ENCODE measurements at regions not wholly inside any gene's neighbourhood (a gene's known extent, or its start where the extent isn't known, plus 50 kb on each side); places are given as distances from the start of the nearest gene placed in this dataset.

DNA sequence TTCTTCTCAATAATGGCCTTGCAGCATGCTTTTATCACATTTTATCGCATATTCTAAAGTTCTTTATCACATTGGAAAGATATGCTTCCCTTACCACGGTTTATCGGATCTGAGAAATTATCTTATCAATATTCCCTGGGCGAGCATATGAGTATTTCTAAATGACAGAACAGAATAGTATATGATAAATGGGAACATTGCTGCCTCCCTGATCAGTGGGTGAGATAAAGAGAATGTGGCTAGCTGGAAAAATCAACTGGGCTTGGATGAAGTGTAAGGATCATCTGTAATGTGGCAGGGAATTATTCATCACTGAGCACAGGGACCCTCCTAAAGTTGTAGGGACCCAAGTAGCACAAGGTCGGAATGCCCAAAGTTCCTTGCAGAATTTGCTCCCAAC is 667.4 kb upstream of the NRP1 start:
- H3K4me3 ChIP-seq = no peak overlapping the region
- no peak overlapping the region for H3K27ac ChIP-seq
- no peaks in the 10 kb centered on the region for H3K36me3 ChIP-seq
- no peaks in the 10 kb centered on the region for H3K27me3 ChIP-seq
- TF ChIP-seq, protein P1, sequence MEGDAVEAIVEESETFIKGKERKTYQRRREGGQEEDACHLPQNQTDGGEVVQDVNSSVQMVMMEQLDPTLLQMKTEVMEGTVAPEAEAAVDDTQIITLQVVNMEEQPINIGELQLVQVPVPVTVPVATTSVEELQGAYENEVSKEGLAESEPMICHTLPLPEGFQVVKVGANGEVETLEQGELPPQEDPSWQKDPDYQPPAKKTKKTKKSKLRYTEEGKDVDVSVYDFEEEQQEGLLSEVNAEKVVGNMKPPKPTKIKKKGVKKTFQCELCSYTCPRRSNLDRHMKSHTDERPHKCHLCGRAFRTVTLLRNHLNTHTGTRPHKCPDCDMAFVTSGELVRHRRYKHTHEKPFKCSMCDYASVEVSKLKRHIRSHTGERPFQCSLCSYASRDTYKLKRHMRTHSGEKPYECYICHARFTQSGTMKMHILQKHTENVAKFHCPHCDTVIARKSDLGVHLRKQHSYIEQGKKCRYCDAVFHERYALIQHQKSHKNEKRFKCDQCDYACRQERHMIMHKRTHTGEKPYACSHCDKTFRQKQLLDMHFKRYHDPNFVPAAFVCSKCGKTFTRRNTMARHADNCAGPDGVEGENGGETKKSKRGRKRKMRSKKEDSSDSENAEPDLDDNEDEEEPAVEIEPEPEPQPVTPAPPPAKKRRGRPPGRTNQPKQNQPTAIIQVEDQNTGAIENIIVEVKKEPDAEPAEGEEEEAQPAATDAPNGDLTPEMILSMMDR (IDR thresholded peaks at IDR 0.05) = no peak
- H3K9me3 ChIP-seq = no peaks in the 10 kb centered on the region
- no peaks in the 10 kb centered on the region for H3K4me1 ChIP-seq
- intact Hi-C loops (cut with DNase I) = no loop called here
- DNase-seq (ENCODE audit: low spot score in 2 of 2) = no peak

DNA sequence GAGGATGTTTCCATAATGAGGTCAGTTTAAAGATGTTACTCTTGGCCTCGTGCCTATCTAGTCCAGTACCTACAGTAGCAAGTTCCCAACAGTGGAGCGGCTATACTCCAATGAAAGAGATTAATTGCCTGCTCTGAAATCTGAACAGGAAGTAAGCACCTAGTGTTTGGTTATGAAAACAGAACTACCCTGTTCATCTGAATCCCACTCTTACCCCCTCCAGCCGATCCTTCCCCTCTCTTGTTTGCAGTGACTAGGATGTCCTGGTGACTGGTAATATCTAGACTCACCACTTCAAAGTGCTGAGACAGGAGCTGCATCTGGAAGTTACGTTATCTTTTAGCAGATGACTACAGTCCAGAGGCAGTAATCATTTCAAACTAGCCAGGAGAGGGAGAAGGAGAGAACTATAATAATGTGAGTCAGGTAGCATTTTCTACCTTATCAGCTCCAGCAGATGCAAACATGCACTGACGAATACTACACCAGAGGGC is 666.7 kb upstream of the NRP1 start:
- TF ChIP-seq, protein P1 (IDR thresholded peaks at IDR 0.05) = no peak
- H3K4me1 ChIP-seq = no peaks in the 10 kb centered on the region
- no peak overlapping the region for H3K4me3 ChIP-seq
- intact Hi-C loops (cut with DNase I) = no loop called here
- H3K36me3 ChIP-seq = no peaks in the 10 kb centered on the region
- no peaks in the 10 kb centered on the region for H3K9me3 ChIP-seq
- no peak overlapping the region for H3K27ac ChIP-seq
- H3K27me3 ChIP-seq = no peaks in the 10 kb centered on the region
- DNase-seq (ENCODE audit: low spot score in 2 of 2) = no peak

DNA sequence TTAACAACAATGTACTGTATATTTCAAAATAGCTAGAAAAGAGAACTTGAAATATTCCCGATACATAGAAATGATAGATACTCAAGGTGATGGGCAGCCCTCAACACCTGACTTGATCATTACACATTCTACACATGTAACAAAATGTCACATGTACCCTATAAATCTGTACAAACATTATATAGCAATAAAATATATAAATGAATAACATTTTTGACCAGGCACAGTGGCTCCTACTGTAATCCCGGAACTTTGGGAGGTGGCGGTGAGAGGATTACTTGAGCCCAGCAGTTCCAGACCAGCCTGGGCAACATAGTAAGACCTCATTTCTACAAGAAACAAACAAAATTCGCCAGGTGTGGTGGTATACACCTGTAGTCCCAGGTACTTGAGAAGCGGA is 659.5 kb upstream of the NRP1 start:
- intact Hi-C loops (cut with DNase I) = no loop called here
- TF ChIP-seq, protein P1 (IDR thresholded peaks at IDR 0.05) = no peak
- Histone ChIP-seq H3K4me1 (no peaks in the 10 kb centered on the region), H3K36me3 (no peaks in the 10 kb centered on the region), H3K4me3 (no peak overlapping the region), H3K27me3 (no peaks in the 10 kb centered on the region), H3K27ac (no peak overlapping the region), H3K9me3 (no peaks in the 10 kb centered on the region)
- no peak for DNase-seq (ENCODE audit: low spot score in 2 of 2)

DNA sequence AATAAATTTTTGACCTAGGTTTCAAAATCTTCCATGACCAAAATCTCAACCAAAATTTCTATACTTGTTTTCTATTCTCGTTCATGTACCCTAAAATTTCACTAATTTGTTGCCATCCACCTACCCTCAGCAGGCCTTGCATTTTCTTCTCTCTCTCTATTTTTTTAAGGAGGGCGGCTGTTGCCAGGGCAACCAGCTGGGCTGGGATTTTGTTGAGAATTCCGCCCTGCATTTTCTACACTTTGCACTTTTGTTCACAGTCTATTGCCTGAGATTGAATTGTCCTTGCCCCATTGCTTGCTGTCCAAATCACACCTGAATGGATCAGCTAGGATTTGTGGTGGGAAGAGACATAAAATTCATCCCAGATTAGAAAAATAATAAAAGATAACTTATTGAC is 657.5 kb upstream of the NRP1 start:
- no peak for DNase-seq (ENCODE audit: low spot score in 2 of 2)
- no peaks in the 10 kb centered on the region for H3K36me3 ChIP-seq
- H3K9me3 ChIP-seq = no peaks in the 10 kb centered on the region
- H3K27ac ChIP-seq = no peak overlapping the region
- intact Hi-C loops (cut with DNase I) = no loop called here
- H3K4me3 ChIP-seq = no peak overlapping the region
- H3K4me1 ChIP-seq = no peaks in the 10 kb centered on the region
- TF ChIP-seq, protein P1 (IDR thresholded peaks at IDR 0.05) = no peak
- no peaks in the 10 kb centered on the region for H3K27me3 ChIP-seq

DNA sequence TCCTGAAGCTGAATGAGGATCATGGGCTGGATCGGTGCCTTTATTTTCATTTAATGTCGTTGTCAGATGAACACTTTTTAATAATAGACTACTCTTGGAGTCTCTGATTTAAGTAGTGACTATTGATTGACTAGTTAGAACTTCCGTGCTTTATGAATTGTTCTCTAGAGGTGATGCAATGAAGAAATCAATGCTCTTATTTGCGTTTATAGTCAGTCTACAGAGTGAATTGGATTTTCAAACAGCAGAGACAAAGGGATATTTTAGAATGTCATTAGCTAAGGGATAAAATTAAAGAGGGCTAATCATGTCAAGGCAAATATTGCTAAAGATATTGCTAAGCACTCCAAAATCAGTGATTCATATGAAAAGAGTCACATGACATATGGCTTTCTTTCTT is 652.0 kb upstream of the NRP1 start:
- no peaks in the 10 kb centered on the region for H3K9me3 ChIP-seq
- intact Hi-C loops (cut with DNase I) = no loop called here
- no peaks in the 10 kb centered on the region for H3K4me1 ChIP-seq
- TF ChIP-seq, protein P1 (IDR thresholded peaks at IDR 0.05) = no peak
- DNase-seq (ENCODE audit: low spot score in 2 of 2) = no peak
- no peak overlapping the region for H3K27ac ChIP-seq
- no peak overlapping the region for H3K4me3 ChIP-seq
- H3K27me3 ChIP-seq = no peaks in the 10 kb centered on the region
- no peaks in the 10 kb centered on the region for H3K36me3 ChIP-seq

DNA sequence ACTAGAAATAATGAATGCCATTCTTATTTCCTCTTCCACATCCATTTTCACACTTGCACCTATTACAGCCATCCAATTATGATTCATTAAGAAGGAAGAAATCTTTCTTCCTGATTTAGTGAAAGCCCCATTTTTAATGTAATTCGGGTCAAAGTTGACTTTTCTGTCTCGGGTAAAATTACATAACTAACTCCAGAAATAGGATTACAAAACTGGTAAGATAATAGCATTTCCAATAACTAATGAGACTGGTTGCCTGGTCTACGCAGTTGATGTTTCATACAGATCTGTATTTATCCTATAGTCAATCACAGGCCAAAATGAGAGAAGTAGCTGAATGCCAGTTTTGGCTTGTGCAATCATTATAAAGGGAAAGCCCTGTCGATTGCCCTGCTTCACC is 651.5 kb upstream of the NRP1 start:
- Histone ChIP-seq H3K27me3 (no peaks in the 10 kb centered on the region), H3K4me3 (no peak overlapping the region), H3K9me3 (no peaks in the 10 kb centered on the region), H3K36me3 (no peaks in the 10 kb centered on the region), H3K27ac (no peak overlapping the region), H3K4me1 (no peaks in the 10 kb centered on the region)
- intact Hi-C loops (cut with DNase I) = no loop called here
- no peak for DNase-seq (ENCODE audit: low spot score in 2 of 2)
- TF ChIP-seq, protein P1 (IDR thresholded peaks at IDR 0.05) = no peak

Measured in ascending aorta (tissue), 2 donors.